ENCODE measurements at regions not wholly inside any gene's neighbourhood (a gene's known extent, or its start where the extent isn't known, plus 50 kb on each side); places are given as distances from the start of the nearest gene placed in this dataset.

- no peak for TF ChIP-seq CTCF (conservative IDR thresholded peaks at IDR 0.05; ENCODE audit: low read depth, low read length)
- no peak for TF ChIP-seq EZH2 (IDR thresholded peaks at IDR 0.05; ENCODE audit: borderline replicate concordance, low read depth, low read length, poor library complexity, severe bottlenecking)
These were observed 290.4 kb downstream of the TEX29 start for GRCh38 chr13:111610879-111611278.
